Left ventricle myocardium inferior (tissue), 1 donor: ENCODE measurements at regions not wholly inside any gene's neighbourhood (a gene's known extent, or its start where the extent isn't known, plus 50 kb on each side); places are given as distances from the start of the nearest gene placed in this dataset.

Source experiments
- DNase-seq: peaks from one replicate; pipeline ENCODE4 v3.0.0-alpha.2; 2020
- H3K27ac ChIP-seq: fragments of 200-600 bp; replicated peaks from 2 replicates; pipeline ENCODE4 v1.8.0; 2021
- H3K27me3 ChIP-seq: fragments of 200-600 bp; 2 replicates; pipeline ENCODE4 v1.8.0; 2021; ENCODE audit warnings: low read depth
- H3K36me3 ChIP-seq: fragments of 200-600 bp; 2 replicates; pipeline ENCODE4 v1.8.0; 2021
- H3K4me1 ChIP-seq: fragments of 200-600 bp; 2 replicates; pipeline ENCODE4 v1.8.0; 2021
- H3K4me3 ChIP-seq: fragments of 200-600 bp; 2 replicates; pipeline ENCODE4 v1.8.0; 2021; ENCODE audit warnings: mild to moderate bottlenecking, moderate library complexity
- H3K9me3 ChIP-seq: fragments of 200-600 bp; replicated peaks from 2 replicates; pipeline ENCODE4 v1.8.0; 2021
- intact Hi-C: fragments of 100-400 bp; cut with micrococcal nuclease; formaldehyde crosslinking; loops from one replicate; pipeline ENCODE4 v1.11.0; 2022
- TF ChIP-seq, protein P1 (sequence below): fragments of 200-600 bp; IDR thresholded peaks from 2 replicates; pipeline ENCODE4 v1.8.0; 2021; ENCODE audit warnings: antibody characterized with exemption, mild to moderate bottlenecking, borderline replicate concordance
- donor health status: DM: no; HTN: yes; CAD: no; lungs with severe emphysema.

GRCh38 chrX:16042980-16043379 lies 80.4 kb upstream of the GRPR start:
- Histone ChIP-seq H3K27ac (no peak overlapping the region), H3K27me3 (no peaks in the 10 kb centered on the region), H3K4me3 (no peak overlapping the region), H3K9me3 (no peaks in the 10 kb centered on the region), H3K36me3 (no peaks in the 10 kb centered on the region), H3K4me1 (no peaks in the 10 kb centered on the region)
- intact Hi-C loops, result no loop called here
- TF ChIP-seq, protein P1, sequence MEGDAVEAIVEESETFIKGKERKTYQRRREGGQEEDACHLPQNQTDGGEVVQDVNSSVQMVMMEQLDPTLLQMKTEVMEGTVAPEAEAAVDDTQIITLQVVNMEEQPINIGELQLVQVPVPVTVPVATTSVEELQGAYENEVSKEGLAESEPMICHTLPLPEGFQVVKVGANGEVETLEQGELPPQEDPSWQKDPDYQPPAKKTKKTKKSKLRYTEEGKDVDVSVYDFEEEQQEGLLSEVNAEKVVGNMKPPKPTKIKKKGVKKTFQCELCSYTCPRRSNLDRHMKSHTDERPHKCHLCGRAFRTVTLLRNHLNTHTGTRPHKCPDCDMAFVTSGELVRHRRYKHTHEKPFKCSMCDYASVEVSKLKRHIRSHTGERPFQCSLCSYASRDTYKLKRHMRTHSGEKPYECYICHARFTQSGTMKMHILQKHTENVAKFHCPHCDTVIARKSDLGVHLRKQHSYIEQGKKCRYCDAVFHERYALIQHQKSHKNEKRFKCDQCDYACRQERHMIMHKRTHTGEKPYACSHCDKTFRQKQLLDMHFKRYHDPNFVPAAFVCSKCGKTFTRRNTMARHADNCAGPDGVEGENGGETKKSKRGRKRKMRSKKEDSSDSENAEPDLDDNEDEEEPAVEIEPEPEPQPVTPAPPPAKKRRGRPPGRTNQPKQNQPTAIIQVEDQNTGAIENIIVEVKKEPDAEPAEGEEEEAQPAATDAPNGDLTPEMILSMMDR, result no peak
- no peak for DNase-seq

- Histone ChIP-seq H3K27me3 (no peaks in the 10 kb centered on the region), H3K4me1 (no peaks in the 10 kb centered on the region), H3K4me3 (no peak overlapping the region), H3K9me3 (no peaks in the 10 kb centered on the region), H3K27ac (no peak overlapping the region), H3K36me3 (no peaks in the 10 kb centered on the region)
- TF ChIP-seq, protein P1, result no peak
- intact Hi-C loops, result no loop called here
- no peak for DNase-seq
These were observed 83.5 kb upstream of the GRPR start for GRCh38 chrX:16039834-16040233.

DNA sequence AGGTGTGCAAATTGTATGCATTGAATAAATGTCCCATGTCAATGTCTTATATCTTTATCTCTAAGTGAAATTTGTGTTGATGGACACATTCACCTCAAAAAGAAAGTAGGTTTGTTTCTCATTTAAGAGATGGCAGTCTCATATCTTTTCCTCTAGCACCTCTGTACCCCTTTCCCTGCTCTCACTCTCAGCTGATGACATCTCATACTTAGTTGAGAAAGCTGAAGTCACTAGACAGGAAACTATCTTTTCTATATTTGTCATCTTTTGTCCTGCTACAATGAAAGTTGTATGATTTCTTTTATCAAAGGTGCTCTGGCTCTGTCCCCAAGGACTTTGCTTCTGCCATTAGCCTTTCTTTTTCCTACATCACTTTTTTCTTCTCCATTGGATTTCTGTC lies 84.0 kb upstream of the GRPR start:
- Histone ChIP-seq H3K9me3 (no peaks in the 10 kb centered on the region), H3K27me3 (no peaks in the 10 kb centered on the region), H3K4me3 (no peak overlapping the region), H3K36me3 (no peaks in the 10 kb centered on the region), H3K4me1 (no peaks in the 10 kb centered on the region), H3K27ac (no peak overlapping the region)
- DNase-seq, result no peak
- intact Hi-C loops, result no loop called here
- TF ChIP-seq, protein P1, result no peak

DNA sequence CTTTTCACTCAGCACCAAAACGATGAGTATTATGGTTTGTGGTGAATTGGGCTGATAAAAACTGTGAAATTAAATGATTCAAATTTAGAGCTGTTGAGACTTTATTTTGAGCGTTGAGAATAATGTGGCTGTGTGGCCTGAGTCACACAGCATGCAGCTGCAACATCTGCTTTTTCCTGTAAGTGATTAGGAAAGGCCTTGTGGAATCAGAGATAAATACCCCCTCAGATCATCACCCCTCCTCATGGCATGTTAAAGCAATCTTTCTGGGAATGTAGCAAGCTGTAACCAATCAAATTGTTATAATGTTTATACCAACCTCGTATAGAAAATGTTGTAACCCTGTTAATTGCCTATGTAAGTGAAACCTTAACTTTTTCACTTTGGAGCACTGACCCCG lies 90.0 kb upstream of the GRPR start:
- Histone ChIP-seq H3K9me3 (no peaks in the 10 kb centered on the region), H3K27me3 (no peaks in the 10 kb centered on the region), H3K27ac (no peak overlapping the region), H3K36me3 (no peaks in the 10 kb centered on the region), H3K4me3 (no peak overlapping the region), H3K4me1 (no peaks in the 10 kb centered on the region)
- TF ChIP-seq, protein P1, result no peak
- intact Hi-C loops, result no loop called here
- no peak for DNase-seq

- H3K36me3 ChIP-seq, result no peaks in the 10 kb centered on the region
- no peak overlapping the region for H3K4me3 ChIP-seq
- no peaks in the 10 kb centered on the region for H3K9me3 ChIP-seq
- H3K27ac ChIP-seq, result no peak overlapping the region
- no peaks in the 10 kb centered on the region for H3K4me1 ChIP-seq
- DNase-seq, result no peak
- H3K27me3 ChIP-seq, result no peaks in the 10 kb centered on the region
- TF ChIP-seq, protein P1, result no peak
- intact Hi-C loops, result no loop called here
These were observed 94.8 kb upstream of the GRPR start for GRCh38 chrX:16028576-16028975.
